Left ventricle myocardium inferior (tissue), 1 donor: ENCODE measurements at regions not wholly inside any gene's neighbourhood (a gene's known extent, or its start where the extent isn't known, plus 50 kb on each side); places are given as distances from the start of the nearest gene placed in this dataset.

Experiments used
- DNase-seq: peaks from one replicate; pipeline ENCODE4 v3.0.0-alpha.2; 2020
- H3K27ac ChIP-seq: fragments of 200-600 bp; replicated peaks from 2 replicates; pipeline ENCODE4 v1.8.0; 2021
- H3K27me3 ChIP-seq: fragments of 200-600 bp; 2 replicates; pipeline ENCODE4 v1.8.0; 2021; ENCODE audit warnings: low read depth
- H3K36me3 ChIP-seq: fragments of 200-600 bp; 2 replicates; pipeline ENCODE4 v1.8.0; 2021
- H3K4me1 ChIP-seq: fragments of 200-600 bp; 2 replicates; pipeline ENCODE4 v1.8.0; 2021
- H3K4me3 ChIP-seq: fragments of 200-600 bp; 2 replicates; pipeline ENCODE4 v1.8.0; 2021; ENCODE audit warnings: mild to moderate bottlenecking, moderate library complexity
- H3K9me3 ChIP-seq: fragments of 200-600 bp; replicated peaks from 2 replicates; pipeline ENCODE4 v1.8.0; 2021
- intact Hi-C: fragments of 100-400 bp; cut with micrococcal nuclease; formaldehyde crosslinking; loops from one replicate; pipeline ENCODE4 v1.11.0; 2022
- TF ChIP-seq, protein P1 (sequence below): fragments of 200-600 bp; IDR thresholded peaks from 2 replicates; pipeline ENCODE4 v1.8.0; 2021; ENCODE audit warnings: antibody characterized with exemption, mild to moderate bottlenecking, borderline replicate concordance
- donor health status: DM: no; HTN: yes; CAD: no; lungs with severe emphysema.

DNA sequence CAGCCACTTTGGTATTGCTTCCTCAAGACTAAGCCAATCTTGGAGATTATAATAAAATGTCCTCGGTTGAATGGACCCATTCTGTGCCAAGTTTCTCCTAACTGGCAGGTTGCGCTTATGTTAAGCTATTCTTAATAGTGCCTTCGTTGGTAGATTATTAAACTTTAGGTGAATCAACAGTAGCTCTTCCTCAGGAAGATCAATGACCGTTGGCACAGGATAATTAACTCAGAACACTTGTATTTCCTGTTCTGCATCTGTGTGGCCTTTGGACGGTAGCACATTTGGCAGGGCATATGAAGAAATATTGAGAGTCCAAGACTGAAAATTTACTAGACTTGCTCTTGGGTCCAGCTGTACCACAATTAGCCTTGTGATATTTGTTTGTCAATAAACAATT is 402.9 kb downstream of the MLLT3 start:
- no peak for DNase-seq
- intact Hi-C loops: no loop called here
- Histone ChIP-seq H3K27me3 (no peaks in the 10 kb centered on the region), H3K9me3 (no peaks in the 10 kb centered on the region), H3K4me1 (no peaks in the 10 kb centered on the region), H3K4me3 (no peak overlapping the region), H3K36me3 (no peaks in the 10 kb centered on the region), H3K27ac (no peak overlapping the region)
- TF ChIP-seq, protein P1, sequence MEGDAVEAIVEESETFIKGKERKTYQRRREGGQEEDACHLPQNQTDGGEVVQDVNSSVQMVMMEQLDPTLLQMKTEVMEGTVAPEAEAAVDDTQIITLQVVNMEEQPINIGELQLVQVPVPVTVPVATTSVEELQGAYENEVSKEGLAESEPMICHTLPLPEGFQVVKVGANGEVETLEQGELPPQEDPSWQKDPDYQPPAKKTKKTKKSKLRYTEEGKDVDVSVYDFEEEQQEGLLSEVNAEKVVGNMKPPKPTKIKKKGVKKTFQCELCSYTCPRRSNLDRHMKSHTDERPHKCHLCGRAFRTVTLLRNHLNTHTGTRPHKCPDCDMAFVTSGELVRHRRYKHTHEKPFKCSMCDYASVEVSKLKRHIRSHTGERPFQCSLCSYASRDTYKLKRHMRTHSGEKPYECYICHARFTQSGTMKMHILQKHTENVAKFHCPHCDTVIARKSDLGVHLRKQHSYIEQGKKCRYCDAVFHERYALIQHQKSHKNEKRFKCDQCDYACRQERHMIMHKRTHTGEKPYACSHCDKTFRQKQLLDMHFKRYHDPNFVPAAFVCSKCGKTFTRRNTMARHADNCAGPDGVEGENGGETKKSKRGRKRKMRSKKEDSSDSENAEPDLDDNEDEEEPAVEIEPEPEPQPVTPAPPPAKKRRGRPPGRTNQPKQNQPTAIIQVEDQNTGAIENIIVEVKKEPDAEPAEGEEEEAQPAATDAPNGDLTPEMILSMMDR: no peak

DNA sequence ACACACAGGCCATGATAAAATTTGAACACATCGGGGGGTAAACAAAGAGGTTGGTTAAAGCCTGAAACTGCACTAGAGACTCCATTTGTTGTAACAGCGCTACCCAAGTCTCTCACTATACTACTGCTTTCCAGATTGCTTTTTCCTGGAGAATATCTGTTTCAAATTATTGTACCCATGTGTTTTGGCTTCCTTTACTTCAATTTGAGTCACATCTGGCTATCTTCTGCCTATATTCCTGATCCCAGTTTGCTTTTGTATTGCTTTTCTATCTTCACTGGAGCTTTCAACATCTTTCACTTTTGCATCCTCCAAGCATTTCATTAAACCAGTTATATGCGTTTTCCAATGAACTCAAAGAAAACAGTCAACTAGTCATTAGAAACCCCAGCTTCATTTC is 404.7 kb downstream of the MLLT3 start:
- H3K27ac ChIP-seq: no peak overlapping the region
- no peaks in the 10 kb centered on the region for H3K9me3 ChIP-seq
- intact Hi-C loops: no loop called here
- no peaks in the 10 kb centered on the region for H3K27me3 ChIP-seq
- no peak overlapping the region for H3K4me3 ChIP-seq
- no peaks in the 10 kb centered on the region for H3K4me1 ChIP-seq
- TF ChIP-seq, protein P1: no peak
- H3K36me3 ChIP-seq: no peaks in the 10 kb centered on the region
- no peak for DNase-seq

DNA sequence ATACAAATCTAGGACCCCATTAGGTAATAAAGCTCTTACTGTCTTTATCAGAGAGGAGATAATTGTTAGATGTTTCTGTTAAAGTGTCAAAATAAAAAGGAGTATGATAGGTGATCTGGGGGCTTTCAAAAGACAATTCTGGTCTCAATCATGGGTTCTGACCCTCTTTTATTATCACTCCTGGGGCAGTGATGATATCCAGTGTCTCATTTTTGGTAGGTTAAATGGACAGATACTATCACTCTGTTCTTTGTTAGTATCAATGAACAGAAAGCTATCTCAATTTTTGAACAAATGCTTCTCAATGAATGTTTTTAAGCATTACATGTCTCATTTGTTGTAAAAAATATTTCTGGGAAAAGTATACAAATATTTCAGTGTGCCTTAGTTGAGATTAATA is 405.9 kb downstream of the MLLT3 start:
- TF ChIP-seq, protein P1: no peak
- H3K4me1 ChIP-seq: no peaks in the 10 kb centered on the region
- no peaks in the 10 kb centered on the region for H3K27me3 ChIP-seq
- H3K9me3 ChIP-seq: no peaks in the 10 kb centered on the region
- H3K4me3 ChIP-seq: no peak overlapping the region
- no peak overlapping the region for H3K27ac ChIP-seq
- intact Hi-C loops: no loop called here
- H3K36me3 ChIP-seq: no peaks in the 10 kb centered on the region
- DNase-seq: no peak

DNA sequence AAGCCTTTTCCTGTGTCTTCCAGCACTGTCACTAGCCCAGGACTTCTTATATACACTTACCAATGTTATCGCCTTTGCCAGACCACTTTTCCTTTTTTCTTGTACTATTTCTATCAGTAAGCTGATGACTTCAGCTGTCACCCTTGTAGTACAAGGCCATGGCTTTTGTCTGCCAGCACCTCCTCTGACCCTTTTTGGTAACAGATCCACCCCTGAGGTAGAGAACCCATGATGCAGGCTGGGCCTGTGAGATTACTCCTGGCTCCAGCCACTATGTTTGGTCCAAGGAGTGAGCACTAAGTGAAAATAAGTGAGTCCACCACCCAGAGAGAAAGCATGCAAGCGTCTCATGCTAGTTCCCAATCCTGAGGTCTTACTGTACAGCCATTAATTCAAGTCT is 406.7 kb downstream of the MLLT3 start:
- TF ChIP-seq, protein P1: no peak
- intact Hi-C loops: no loop called here
- no peaks in the 10 kb centered on the region for H3K9me3 ChIP-seq
- no peak overlapping the region for H3K27ac ChIP-seq
- no peaks in the 10 kb centered on the region for H3K36me3 ChIP-seq
- H3K27me3 ChIP-seq: no peaks in the 10 kb centered on the region
- DNase-seq: no peak
- H3K4me3 ChIP-seq: no peak overlapping the region
- no peaks in the 10 kb centered on the region for H3K4me1 ChIP-seq

DNA sequence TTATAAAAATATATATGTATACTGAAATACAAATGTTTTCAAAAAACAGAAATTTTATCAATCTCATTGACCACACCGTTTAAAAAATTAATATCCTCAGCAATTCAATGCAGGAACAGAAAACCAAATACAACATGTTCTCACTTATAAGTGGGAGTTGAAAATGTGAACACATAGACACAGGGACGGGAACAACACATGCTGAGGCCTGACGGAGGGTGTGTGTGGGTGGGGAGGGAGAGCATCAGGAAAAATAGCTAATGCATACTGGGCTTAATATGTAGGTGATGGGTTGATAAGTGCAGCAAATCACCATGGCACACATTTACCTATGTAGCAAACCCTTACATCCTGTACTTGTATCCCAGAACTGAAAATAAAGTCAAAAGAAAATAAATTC is 409.5 kb downstream of the MLLT3 start:
- intact Hi-C loops: no loop called here
- H3K4me1 ChIP-seq: no peaks in the 10 kb centered on the region

More for the DNA sequence above, 409.5 kb downstream of the MLLT3 start:
- no peak for DNase-seq
- Histone ChIP-seq H3K4me3 (no peak overlapping the region), H3K27ac (no peak overlapping the region), H3K27me3 (no peaks in the 10 kb centered on the region), H3K9me3 (no peaks in the 10 kb centered on the region), H3K36me3 (no peaks in the 10 kb centered on the region)
- TF ChIP-seq, protein P1: no peak
